PC-9 (cell line): ENCODE measurements at regions not wholly inside any gene's neighbourhood (a gene's known extent, or its start where the extent isn't known, plus 50 kb on each side); places are given as distances from the start of the nearest gene placed in this dataset.

Experiments
- BruUV-seq: library from RNA; stranded (reverse); fragments of 400-500 nt; replicated peaks from 2 replicates; lab custom pipeline; 2021; lab: Mats Ljungman, UMichigan
- CTCF ChIA-PET: fragments of 300-600 bp; sonication (Branson Sonifier 250); formaldehyde crosslinking; loops from one replicate; lab custom pipeline; 2022; ENCODE audit warnings: antibody characterized with exemption; lab: Charles Lee
- POLR2A ChIA-PET: fragments of 300-600 bp; sonication (Branson Sonifier 250); formaldehyde crosslinking; loops from one replicate; lab custom pipeline; 2022; ENCODE audit warnings: antibody characterized with exemption; ENCODE audit not compliant: unreplicated experiment; lab: Charles Lee
- DNase-seq, 2 experiments: peaks; one replicate each; pipeline versions ENCODE4 v3.0.0 to v3.0.0-alpha.2; 2015 to 2022; ENCODE audit warnings: mixed read lengths in 1 of 2
- H2AFZ ChIP-seq: fragments of 200-600 bp; sonication (generic); 2 replicates; pipeline ENCODE4 v1.8.1; 2017; ENCODE audit warnings: antibody characterized with exemption
- H3F3A ChIP-seq: fragments of 200-600 bp; sonication (generic); 2 replicates; pipeline ENCODE4 v1.8.1; 2017; ENCODE audit warnings: antibody characterized with exemption, mild to moderate bottlenecking, low read depth; ENCODE audit not compliant: insufficient read depth
- H3K27ac ChIP-seq: fragments of 200-600 bp; sonication (generic); 2 replicates; pipeline ENCODE4 v1.6.1; 2016; ENCODE audit warnings: mixed run types
- H3K27me3 ChIP-seq: fragments of 200-600 bp; sonication (generic); 2 replicates; pipeline ENCODE4 v1.6.1; 2016; ENCODE audit warnings: low read depth, mixed run types; ENCODE audit not compliant: insufficient read depth
- H3K36me3 ChIP-seq: fragments of 200-600 bp; sonication (generic); 2 replicates; pipeline ENCODE4 v1.6.1; 2016; ENCODE audit warnings: low read depth, mixed run types
- H3K4me1 ChIP-seq: fragments of 200-600 bp; sonication (generic); replicated peaks from 2 replicates; pipeline ENCODE4 v1.6.1; 2016; ENCODE audit warnings: mixed run types; ENCODE audit not compliant: insufficient read depth
- H3K4me2 ChIP-seq: fragments of 200-600 bp; sonication (generic); 2 replicates; pipeline ENCODE4 v1.6.1; 2017; ENCODE audit warnings: mixed run types
- H3K4me3 ChIP-seq: fragments of 200-600 bp; sonication (generic); 2 replicates; pipeline ENCODE4 v1.6.1; 2016; ENCODE audit warnings: mixed run types
- H3K79me2 ChIP-seq: fragments of 200-600 bp; sonication (generic); 2 replicates; pipeline ENCODE4 v1.6.1; 2017; ENCODE audit warnings: low read depth, mixed run types
- H3K9me2 ChIP-seq: fragments of 200-600 bp; sonication (generic); 2 replicates; pipeline ENCODE4 v1.8.1; 2017; ENCODE audit warnings: mild to moderate bottlenecking; ENCODE audit not compliant: insufficient read depth
- H3K9me3 ChIP-seq: fragments of 200-600 bp; sonication (generic); 2 replicates; pipeline ENCODE4 v1.8.1; 2016; ENCODE audit warnings: low read depth; ENCODE audit not compliant: insufficient read depth
- H4K20me1 ChIP-seq: fragments of 200-600 bp; sonication (generic); 2 replicates; pipeline ENCODE4 v1.8.1; 2017; ENCODE audit not compliant: insufficient read depth
- EZH2 ChIP-seq: fragments of 200-600 bp; sonication (generic); IDR thresholded peaks from 2 replicates; pipeline ENCODE4 v1.8.0; 2017; ENCODE audit warnings: antibody characterized with exemption, low read depth
- intact Hi-C: fragments of 100-400 bp; cut with micrococcal nuclease; formaldehyde crosslinking; loops from one replicate; pipeline ENCODE4 v1.10.0; 2022; ENCODE audit not compliant: unreplicated experiment
- TF ChIP-seq, protein P1 (sequence below): fragments of 200-600 bp; sonication (generic); conservative IDR thresholded peaks from 2 replicates; pipeline ENCODE4 v1.6.1; 2017; ENCODE audit warnings: mixed run types, antibody characterized with exemption, mild to moderate bottlenecking, moderate library complexity

DNA sequence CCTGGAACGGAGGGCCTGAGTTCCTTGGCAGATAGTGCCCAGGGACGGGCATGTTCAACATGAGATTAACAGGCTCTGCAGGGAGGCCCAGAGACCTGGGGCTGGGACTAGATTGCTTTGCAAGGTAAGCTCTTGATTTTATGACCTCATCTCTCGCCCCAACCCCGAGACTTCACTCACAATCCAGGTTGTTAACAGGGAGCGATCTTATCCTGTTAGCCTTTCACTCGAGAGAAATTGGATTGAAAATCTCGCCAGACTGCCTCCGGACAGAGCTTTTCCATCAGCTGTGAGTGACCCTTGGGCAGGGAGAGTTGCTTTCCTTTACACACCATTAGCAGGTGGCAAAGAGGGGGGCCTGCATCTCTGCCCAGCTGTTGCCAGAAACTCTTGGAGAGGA is 521.7 kb upstream of the EEF2KMT start:
- ChIA-PET CTCF (no interaction called here), POLR2A (no interaction called here)
- Histone ChIP-seq H3K36me3 (no peaks in the 10 kb centered on the region), H3F3A (no peaks in the 10 kb centered on the region), H3K27ac (no peak overlapping the region), H2AFZ (no peak overlapping the region), H3K9me3 (no peaks in the 10 kb centered on the region), H3K79me2 (no peaks in the 10 kb centered on the region), H4K20me1 (no peaks in the 10 kb centered on the region), H3K4me1 (no peaks in the 10 kb centered on the region), H3K27me3 (peaks cover 77% of the 10 kb centered on the region), H3K4me2 (no peak overlapping the region), H3K9me2 (no peaks in the 10 kb centered on the region), H3K4me3 (no peak overlapping the region)
- no peak for DNase-seq
- intact Hi-C loops: no loop called here
- BruUV-seq: no TSS peak
- TF ChIP-seq EZH2: no peak
- TF ChIP-seq, protein P1, sequence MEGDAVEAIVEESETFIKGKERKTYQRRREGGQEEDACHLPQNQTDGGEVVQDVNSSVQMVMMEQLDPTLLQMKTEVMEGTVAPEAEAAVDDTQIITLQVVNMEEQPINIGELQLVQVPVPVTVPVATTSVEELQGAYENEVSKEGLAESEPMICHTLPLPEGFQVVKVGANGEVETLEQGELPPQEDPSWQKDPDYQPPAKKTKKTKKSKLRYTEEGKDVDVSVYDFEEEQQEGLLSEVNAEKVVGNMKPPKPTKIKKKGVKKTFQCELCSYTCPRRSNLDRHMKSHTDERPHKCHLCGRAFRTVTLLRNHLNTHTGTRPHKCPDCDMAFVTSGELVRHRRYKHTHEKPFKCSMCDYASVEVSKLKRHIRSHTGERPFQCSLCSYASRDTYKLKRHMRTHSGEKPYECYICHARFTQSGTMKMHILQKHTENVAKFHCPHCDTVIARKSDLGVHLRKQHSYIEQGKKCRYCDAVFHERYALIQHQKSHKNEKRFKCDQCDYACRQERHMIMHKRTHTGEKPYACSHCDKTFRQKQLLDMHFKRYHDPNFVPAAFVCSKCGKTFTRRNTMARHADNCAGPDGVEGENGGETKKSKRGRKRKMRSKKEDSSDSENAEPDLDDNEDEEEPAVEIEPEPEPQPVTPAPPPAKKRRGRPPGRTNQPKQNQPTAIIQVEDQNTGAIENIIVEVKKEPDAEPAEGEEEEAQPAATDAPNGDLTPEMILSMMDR: no peak

DNA sequence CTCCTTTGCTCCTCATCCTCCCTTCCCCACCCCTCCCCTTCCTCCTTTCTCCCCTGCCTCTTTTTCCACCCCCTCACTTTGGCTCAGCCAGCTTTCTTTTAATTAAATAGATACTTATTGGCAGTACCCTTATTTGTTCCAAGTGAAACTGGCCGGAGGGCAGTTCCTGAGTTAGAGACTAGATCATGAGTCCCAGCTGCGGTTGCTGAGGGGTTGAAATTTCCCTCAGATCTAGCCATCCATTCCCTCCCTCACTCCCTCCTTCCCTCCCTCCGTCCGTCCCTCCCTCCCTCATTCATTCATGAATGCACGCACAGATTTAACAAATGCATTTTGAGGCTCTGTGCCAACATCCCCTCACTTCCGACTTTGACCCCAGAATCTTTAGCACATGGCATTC is 519.2 kb upstream of the EEF2KMT start:
- Histone ChIP-seq H3F3A (no peaks in the 10 kb centered on the region), H3K4me1 (no peaks in the 10 kb centered on the region), H3K9me3 (no peaks in the 10 kb centered on the region), H3K4me2 (no peak overlapping the region), H3K79me2 (no peaks in the 10 kb centered on the region), H3K9me2 (no peaks in the 10 kb centered on the region), H3K36me3 (no peaks in the 10 kb centered on the region), H2AFZ (no peak overlapping the region), H3K27me3 (peaks cover 53% of the 10 kb centered on the region), H3K27ac (no peak overlapping the region), H3K4me3 (no peak overlapping the region), H4K20me1 (no peaks in the 10 kb centered on the region)
- DNase-seq: no peak
- CTCF ChIA-PET: interaction anchor here (0.6 kb wide), 1 partner anchor 1266 kb away, joined by 3 read pairs; the partner anchor contains the start of gene PAM16
- POLR2A ChIA-PET: no interaction called here
- no TSS peak for BruUV-seq
- TF ChIP-seq EZH2: no peak
- TF ChIP-seq, protein P1: no peak
- intact Hi-C loops: no loop called here

DNA sequence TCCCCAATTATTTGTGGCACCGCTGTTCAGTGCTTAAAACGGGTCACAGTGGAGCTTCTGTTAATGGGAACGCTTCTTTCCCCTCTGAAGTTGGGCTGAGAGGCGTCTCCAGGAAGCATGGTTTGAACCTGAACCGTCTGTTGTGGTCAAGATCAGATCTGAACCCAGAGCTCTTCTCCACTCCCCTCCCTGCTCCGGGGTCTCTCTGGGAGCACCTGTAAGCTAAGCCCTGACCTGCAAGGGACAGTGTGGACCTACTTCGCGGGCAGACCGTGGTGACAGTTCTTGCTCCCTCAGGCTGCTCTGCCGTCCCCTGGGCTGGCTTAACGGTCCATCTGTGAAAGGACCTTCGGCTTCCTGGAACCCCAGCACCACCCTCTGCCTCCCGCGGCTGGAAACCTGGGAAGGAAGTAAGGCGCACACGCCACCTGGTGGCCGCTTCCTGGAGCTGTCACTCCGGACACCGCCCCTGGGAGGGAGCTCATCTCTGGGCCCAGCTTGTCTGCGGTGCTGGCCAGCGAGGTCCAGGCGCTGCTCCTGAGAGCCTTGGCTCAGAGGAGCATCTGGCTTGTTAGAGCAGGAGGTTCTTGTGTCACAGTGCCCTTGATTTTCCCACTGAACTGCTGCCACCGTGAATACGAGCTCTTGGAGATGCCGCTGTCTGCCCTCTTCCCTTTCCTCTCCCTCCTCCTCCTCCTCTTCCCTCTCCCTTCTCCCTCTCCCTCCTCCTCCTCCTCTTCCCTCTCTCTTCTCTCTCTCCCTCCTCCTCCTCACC is 518.5 kb upstream of the EEF2KMT start:
- H2AFZ ChIP-seq: no peak overlapping the region
- peak in 1 of 2 experiments; percentile 25 for DNase-seq

More for the DNA sequence above, 518.5 kb upstream of the EEF2KMT start:
- Histone ChIP-seq H3K79me2 (no peaks in the 10 kb centered on the region), H3F3A (no peaks in the 10 kb centered on the region), H3K4me2 (no peak overlapping the region), H3K27me3 (peaks cover 45% of the 10 kb centered on the region), H3K9me3 (no peaks in the 10 kb centered on the region), H3K27ac (no peak overlapping the region), H3K4me1 (no peaks in the 10 kb centered on the region), H4K20me1 (no peaks in the 10 kb centered on the region), H3K36me3 (no peaks in the 10 kb centered on the region), H3K9me2 (no peaks in the 10 kb centered on the region), H3K4me3 (no peak overlapping the region)
- no TSS peak for BruUV-seq
- intact Hi-C loops: no loop called here
- no peak for TF ChIP-seq EZH2
- TF ChIP-seq, protein P1: peak; percentile 78
- ChIA-PET CTCF (interaction anchor here (0.5 to 0.6 kb wide), 2 partner anchors 45 to 1265 kb away, joined by 3 read pairs; partner anchors contain the start of gene PAM16), POLR2A (no interaction called here)
